ENCODE measurements at regions not wholly inside any gene's neighbourhood (a gene's known extent, or its start where the extent isn't known, plus 50 kb on each side); places are given as distances from the start of the nearest gene placed in this dataset.

- no peak overlapping the region for H2AFZ ChIP-seq (ENCODE audit: control insufficient read depth, low read depth, low read length)
- no peaks in the 10 kb centered on the region for H3K79me2 ChIP-seq (ENCODE audit: control insufficient read depth, insufficient read depth, low read length)
- ChIA-PET CTCF (no interaction called here), POLR2A (no interaction called here), SMC1A (ENCODE audit: uncharacterized antibody, unreplicated experiment) (interaction anchor here (1.0 kb wide), 1 partner anchor 13 kb away, joined by 3 read pairs; no protein-coding TSS in a partner anchor), RAD21 (ENCODE audit: unreplicated experiment) (no interaction called here)
- DNase-seq (ENCODE audit: low read depth, low spot score) = no peak
- no TSS peak for BruUV-seq (replicated peaks)
- H3K36me3 ChIP-seq (ENCODE audit: control insufficient read depth in 2 of 2, insufficient read depth in 2 of 2, low read length in 1 of 2) = no peaks in the 10 kb centered on the region
- TF ChIP-seq ZBTB4 (CRISPR knock-in tag; IDR thresholded peaks at IDR 0.05) = no peak
- no peak for TF ChIP-seq TCF12 (IDR thresholded peaks at IDR 0.05; ENCODE audit: low read depth, low read length)
- no peak for TF ChIP-seq LARP7 (IDR thresholded peaks at IDR 0.05)
- TF ChIP-seq CUX1 (IDR thresholded peaks at IDR 0.05; ENCODE audit: insufficient replicate concordance, low read depth, low read length) = no peak
- TF ChIP-seq ZBED1 (IDR thresholded peaks at IDR 0.05; ENCODE audit: borderline replicate concordance) = no peak
- H3K9me3 ChIP-seq (replicated peaks; ENCODE audit: control insufficient read depth, insufficient read depth, low read length) = no peaks in the 10 kb centered on the region
- no peaks in the 10 kb centered on the region for H3K4me1 ChIP-seq (ENCODE audit: control insufficient read depth, insufficient read depth, low read length)
- H3K4me3 ChIP-seq = no peak overlapping the region
- intact Hi-C loops (cut with micrococcal nuclease; ENCODE audit: unreplicated experiment) = no loop called here
- no peaks in the 10 kb centered on the region for H3K27me3 ChIP-seq (replicated peaks in 1 of 2; ENCODE audit: control insufficient read depth in 2 of 2, insufficient read depth in 2 of 2, low read length in 1 of 2)
- no peak overlapping the region for H3K27ac ChIP-seq (ENCODE audit: control insufficient read depth, insufficient read depth)
- no peaks in the 10 kb centered on the region for H4K20me1 ChIP-seq (ENCODE audit: control insufficient read depth, insufficient read depth)
- H3K9ac ChIP-seq (ENCODE audit: control insufficient read depth, insufficient read depth, low read length) = no peak overlapping the region
- no peak for ATAC-seq
- no peak for FAIRE-seq
- no peak overlapping the region for H3K4me2 ChIP-seq (ENCODE audit: control insufficient read depth, insufficient read depth)
- in situ Hi-C loops (cut with MboI) = no loop called here
Measured at GRCh38 chr5:21693591-21693990, 1159.6 kb downstream of the CDH12 start.

All from GM12878 (cell line).